ENCODE measurements at regions not wholly inside any gene's neighbourhood (a gene's known extent, or its start where the extent isn't known, plus 50 kb on each side); places are given as distances from the start of the nearest gene placed in this dataset.

DNA sequence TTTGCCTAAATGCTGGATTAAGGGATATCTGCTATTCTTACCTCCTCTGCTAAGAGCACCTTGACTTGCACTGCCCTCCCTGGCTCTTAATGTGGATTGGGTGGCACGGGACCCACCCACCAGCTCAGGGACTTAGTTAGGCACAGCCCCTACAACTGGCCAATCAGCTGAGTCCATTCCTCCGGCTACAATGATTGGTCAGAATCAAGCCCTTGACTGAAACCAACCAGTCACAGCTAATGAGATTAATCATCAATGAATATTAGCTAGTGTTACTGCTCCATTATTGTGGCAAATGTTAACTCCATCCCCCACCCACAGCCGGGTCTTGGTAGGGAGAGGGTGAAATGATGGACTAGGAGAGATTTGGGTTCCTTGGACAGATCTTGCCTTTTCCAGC, 328.0 kb downstream of the MN1 start:
- Histone ChIP-seq H3K36me3 (ENCODE audit: insufficient read depth, low read length) (no peaks in the 10 kb centered on the region), H3K4me3 (ENCODE audit: low read depth, low read length, poor library complexity, severe bottlenecking) (no peak overlapping the region), H3K27me3 (ENCODE audit: insufficient read depth, low read length) (no peaks in the 10 kb centered on the region), H3F3A (ENCODE audit: insufficient read depth, low read length) (no peaks in the 10 kb centered on the region), H3K9me2 (ENCODE audit: low read depth, low read length) (no peaks in the 10 kb centered on the region), H3K4me1 (ENCODE audit: insufficient read depth, low read length, severe bottlenecking) (no peaks in the 10 kb centered on the region), H3K79me2 (ENCODE audit: insufficient read depth, low read length) (no peaks in the 10 kb centered on the region), H3K9ac (ENCODE audit: low read length) (no peak overlapping the region), H4K20me1 (ENCODE audit: insufficient read depth, low read length) (no peaks in the 10 kb centered on the region), H3K4me2 (ENCODE audit: low read length) (no peak overlapping the region), H2AFZ (ENCODE audit: low read length) (no peak overlapping the region), H3K27ac (ENCODE audit: low read depth, low read length, poor library complexity, severe bottlenecking) (no peak overlapping the region), H3K9me3 (ENCODE audit: low read length) (no peaks in the 10 kb centered on the region)
- TF ChIP-seq, protein P1, sequence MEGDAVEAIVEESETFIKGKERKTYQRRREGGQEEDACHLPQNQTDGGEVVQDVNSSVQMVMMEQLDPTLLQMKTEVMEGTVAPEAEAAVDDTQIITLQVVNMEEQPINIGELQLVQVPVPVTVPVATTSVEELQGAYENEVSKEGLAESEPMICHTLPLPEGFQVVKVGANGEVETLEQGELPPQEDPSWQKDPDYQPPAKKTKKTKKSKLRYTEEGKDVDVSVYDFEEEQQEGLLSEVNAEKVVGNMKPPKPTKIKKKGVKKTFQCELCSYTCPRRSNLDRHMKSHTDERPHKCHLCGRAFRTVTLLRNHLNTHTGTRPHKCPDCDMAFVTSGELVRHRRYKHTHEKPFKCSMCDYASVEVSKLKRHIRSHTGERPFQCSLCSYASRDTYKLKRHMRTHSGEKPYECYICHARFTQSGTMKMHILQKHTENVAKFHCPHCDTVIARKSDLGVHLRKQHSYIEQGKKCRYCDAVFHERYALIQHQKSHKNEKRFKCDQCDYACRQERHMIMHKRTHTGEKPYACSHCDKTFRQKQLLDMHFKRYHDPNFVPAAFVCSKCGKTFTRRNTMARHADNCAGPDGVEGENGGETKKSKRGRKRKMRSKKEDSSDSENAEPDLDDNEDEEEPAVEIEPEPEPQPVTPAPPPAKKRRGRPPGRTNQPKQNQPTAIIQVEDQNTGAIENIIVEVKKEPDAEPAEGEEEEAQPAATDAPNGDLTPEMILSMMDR (IDR thresholded peaks at IDR 0.05; ENCODE audit: low read length) = no peak
- no peak for TF ChIP-seq EZH2 (IDR thresholded peaks at IDR 0.05; ENCODE audit: borderline replicate concordance, low read length)

- no peak for TF ChIP-seq EZH2 (IDR thresholded peaks at IDR 0.05; ENCODE audit: borderline replicate concordance, low read length)
- TF ChIP-seq, protein P1 (IDR thresholded peaks at IDR 0.05; ENCODE audit: low read length) = no peak
- Histone ChIP-seq H3K27ac (ENCODE audit: low read depth, low read length, poor library complexity, severe bottlenecking) (no peak overlapping the region), H3K9ac (ENCODE audit: low read length) (no peak overlapping the region)
These were observed 327.4 kb downstream of the MN1 start for GRCh38 chr22:27474112-27474571.

GRCh38 chr22:27474711-27475547, 326.6 kb downstream of the MN1 start:
- Histone ChIP-seq H3K4me1 (ENCODE audit: insufficient read depth, low read length, severe bottlenecking) (no peaks in the 10 kb centered on the region), H3K4me2 (ENCODE audit: low read length) (no peak overlapping the region), H3K4me3 (ENCODE audit: low read depth, low read length, poor library complexity, severe bottlenecking) (no peak overlapping the region)

More at GRCh38 chr22:27474112-27474571, 327.4 kb downstream of the MN1 start:
- Histone ChIP-seq H2AFZ (ENCODE audit: low read length) (no peak overlapping the region), H3K9me3 (ENCODE audit: low read length) (no peaks in the 10 kb centered on the region), H3F3A (ENCODE audit: insufficient read depth, low read length) (no peaks in the 10 kb centered on the region), H3K4me1 (ENCODE audit: insufficient read depth, low read length, severe bottlenecking) (no peaks in the 10 kb centered on the region), H3K36me3 (ENCODE audit: insufficient read depth, low read length) (no peaks in the 10 kb centered on the region), H3K4me2 (ENCODE audit: low read length) (no peak overlapping the region), H3K9me2 (ENCODE audit: low read depth, low read length) (no peaks in the 10 kb centered on the region), H3K27me3 (ENCODE audit: insufficient read depth, low read length) (no peaks in the 10 kb centered on the region), H4K20me1 (ENCODE audit: insufficient read depth, low read length) (no peaks in the 10 kb centered on the region), H3K79me2 (ENCODE audit: insufficient read depth, low read length) (no peaks in the 10 kb centered on the region), H3K4me3 (ENCODE audit: low read depth, low read length, poor library complexity, severe bottlenecking) (no peak overlapping the region)

More at GRCh38 chr22:27474711-27475547, 326.6 kb downstream of the MN1 start:
- H3K36me3 ChIP-seq (ENCODE audit: insufficient read depth, low read length) = no peaks in the 10 kb centered on the region
- no peak overlapping the region for H3K27ac ChIP-seq (ENCODE audit: low read depth, low read length, poor library complexity, severe bottlenecking)
- H2AFZ ChIP-seq (ENCODE audit: low read length) = no peak overlapping the region
- H3K79me2 ChIP-seq (ENCODE audit: insufficient read depth, low read length) = no peaks in the 10 kb centered on the region
- no peaks in the 10 kb centered on the region for H3F3A ChIP-seq (ENCODE audit: insufficient read depth, low read length)
- no peak overlapping the region for H3K9ac ChIP-seq (ENCODE audit: low read length)
- TF ChIP-seq EZH2 (IDR thresholded peaks at IDR 0.05; ENCODE audit: borderline replicate concordance, low read length) = no peak
- TF ChIP-seq, protein P1 (IDR thresholded peaks at IDR 0.05; ENCODE audit: low read length) = no peak
- H4K20me1 ChIP-seq (ENCODE audit: insufficient read depth, low read length) = no peaks in the 10 kb centered on the region
- H3K27me3 ChIP-seq (ENCODE audit: insufficient read depth, low read length) = no peaks in the 10 kb centered on the region
- H3K9me3 ChIP-seq (ENCODE audit: low read length) = no peaks in the 10 kb centered on the region
- no peaks in the 10 kb centered on the region for H3K9me2 ChIP-seq (ENCODE audit: low read depth, low read length)

Measured in OCI-LY1 (cell line).